ENCODE measurements at regions not wholly inside any gene's neighbourhood (a gene's known extent, or its start where the extent isn't known, plus 50 kb on each side); places are given as distances from the start of the nearest gene placed in this dataset.
A peak's percentile ranks its signal among the peaks of the same experiment; 100 is the strongest.

DNA sequence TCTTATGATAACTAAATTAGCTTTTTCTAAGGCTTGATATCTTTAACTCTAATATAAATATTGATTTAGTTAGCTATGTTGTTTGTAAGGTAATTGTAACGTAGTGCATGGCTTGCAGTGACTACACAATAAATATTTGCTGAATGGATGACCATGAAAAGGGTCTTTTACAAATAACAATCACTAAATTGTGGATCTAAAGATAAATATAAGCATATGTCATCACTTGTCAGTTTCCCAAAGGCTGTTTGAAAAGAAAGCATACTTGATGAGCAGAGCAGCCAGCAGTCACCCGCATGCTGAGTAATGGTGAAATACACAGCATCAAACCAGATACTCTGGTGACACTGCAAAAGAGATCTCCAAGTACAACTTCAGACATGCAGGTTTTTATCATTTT, 92.5 kb upstream of the FMN2 start:
- TF ChIP-seq, protein P1, sequence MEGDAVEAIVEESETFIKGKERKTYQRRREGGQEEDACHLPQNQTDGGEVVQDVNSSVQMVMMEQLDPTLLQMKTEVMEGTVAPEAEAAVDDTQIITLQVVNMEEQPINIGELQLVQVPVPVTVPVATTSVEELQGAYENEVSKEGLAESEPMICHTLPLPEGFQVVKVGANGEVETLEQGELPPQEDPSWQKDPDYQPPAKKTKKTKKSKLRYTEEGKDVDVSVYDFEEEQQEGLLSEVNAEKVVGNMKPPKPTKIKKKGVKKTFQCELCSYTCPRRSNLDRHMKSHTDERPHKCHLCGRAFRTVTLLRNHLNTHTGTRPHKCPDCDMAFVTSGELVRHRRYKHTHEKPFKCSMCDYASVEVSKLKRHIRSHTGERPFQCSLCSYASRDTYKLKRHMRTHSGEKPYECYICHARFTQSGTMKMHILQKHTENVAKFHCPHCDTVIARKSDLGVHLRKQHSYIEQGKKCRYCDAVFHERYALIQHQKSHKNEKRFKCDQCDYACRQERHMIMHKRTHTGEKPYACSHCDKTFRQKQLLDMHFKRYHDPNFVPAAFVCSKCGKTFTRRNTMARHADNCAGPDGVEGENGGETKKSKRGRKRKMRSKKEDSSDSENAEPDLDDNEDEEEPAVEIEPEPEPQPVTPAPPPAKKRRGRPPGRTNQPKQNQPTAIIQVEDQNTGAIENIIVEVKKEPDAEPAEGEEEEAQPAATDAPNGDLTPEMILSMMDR (IDR thresholded peaks at IDR 0.05; ENCODE audit: low read depth, low read length) = no peak
- no peak for DNase-seq (ENCODE audit: low read depth, low spot score)
- H3K4me3 ChIP-seq (ENCODE audit: low read depth, low read length) = no peak overlapping the region
- in situ Hi-C loops (cut with HindIII; ENCODE audit: low sequenced_read_pairs) = no loop called here

DNA sequence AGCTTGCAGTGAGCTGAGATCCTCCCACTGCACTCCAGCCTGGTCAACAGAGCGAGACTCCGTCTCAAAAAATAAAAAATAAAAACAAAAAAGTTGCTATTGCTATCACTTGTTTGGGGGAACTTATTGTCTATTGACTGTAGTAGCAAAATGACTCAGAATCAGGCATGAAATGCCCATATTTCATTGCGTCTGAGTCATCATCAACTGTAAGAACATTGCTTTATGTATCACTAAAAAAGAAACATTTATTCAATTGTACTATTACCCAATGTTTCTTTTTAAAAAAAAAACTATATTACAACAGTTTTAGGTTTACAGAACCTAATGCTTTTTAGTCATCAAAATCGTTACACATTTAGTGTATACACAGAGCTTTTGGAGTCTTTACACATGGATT, 91.0 kb upstream of the FMN2 start:
- in situ Hi-C loops (cut with HindIII; ENCODE audit: low sequenced_read_pairs) = no loop called here
- no peak overlapping the region for H3K4me3 ChIP-seq (ENCODE audit: low read depth, low read length)
- TF ChIP-seq, protein P1 (IDR thresholded peaks at IDR 0.05; ENCODE audit: low read depth, low read length) = no peak
- peak; percentile 39 for DNase-seq (ENCODE audit: low read depth, low spot score)

DNA sequence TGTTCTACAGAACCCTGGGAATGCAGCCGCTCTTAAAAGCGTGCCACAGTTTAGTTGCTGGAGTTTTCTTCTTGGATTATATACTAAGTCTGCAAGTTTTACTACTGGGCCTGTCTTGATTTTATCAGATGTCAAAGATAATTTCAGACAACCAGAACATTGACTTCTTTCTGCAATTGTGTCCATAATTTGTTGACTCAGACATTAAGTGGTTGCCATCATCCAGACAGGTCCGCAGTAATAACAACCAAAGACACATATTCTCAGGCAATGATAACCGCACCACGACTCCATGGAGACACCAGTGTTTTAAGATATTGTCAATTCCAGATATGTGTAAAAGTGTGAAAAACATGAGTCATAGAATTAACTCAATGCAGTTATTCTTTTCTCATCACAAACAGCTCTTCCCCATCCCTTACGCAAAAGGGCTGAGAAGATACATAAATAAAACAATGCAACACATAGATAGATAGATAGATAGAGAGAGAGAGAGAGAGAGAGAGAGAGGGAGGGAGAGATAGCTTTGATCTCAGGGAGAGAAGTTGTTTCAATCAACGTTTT, 90.4 kb upstream of the FMN2 start:
- in situ Hi-C loops (cut with HindIII; ENCODE audit: low sequenced_read_pairs) = no loop called here
- no peak for DNase-seq (ENCODE audit: low read depth, low spot score)
- TF ChIP-seq, protein P1 (IDR thresholded peaks at IDR 0.05; ENCODE audit: low read depth, low read length) = no peak
- no peak overlapping the region for H3K4me3 ChIP-seq (ENCODE audit: low read depth, low read length)

DNA sequence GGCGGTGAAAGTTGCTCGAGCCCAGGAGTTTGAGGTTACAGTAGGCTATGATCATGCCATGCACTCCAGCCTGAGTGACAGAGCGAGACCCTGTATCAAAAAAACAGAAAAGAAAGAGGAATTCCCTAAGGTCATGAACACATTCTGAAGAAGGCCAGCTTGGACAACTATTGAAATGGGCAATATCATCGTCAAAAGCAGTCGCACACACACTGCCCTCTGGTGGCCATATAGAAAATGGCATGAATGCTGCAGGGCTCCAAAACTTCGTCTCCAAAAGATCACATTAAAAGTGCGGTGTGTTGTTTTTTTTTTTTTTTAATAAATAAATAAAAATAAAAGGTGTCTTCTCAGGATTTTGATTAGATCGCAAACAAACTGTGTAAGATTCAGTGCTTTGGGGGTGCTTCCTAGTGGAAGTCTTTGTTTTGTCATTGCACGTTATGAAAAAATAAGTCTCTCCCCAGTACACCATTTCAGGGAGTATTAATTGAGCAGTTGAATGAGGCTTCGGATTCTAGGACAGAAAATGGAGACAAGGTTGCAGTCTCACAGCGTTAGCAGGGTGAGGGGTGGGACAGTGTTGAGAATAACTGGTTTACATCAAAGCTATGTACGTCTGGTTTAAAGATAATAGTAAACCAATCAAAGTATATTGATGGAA, 87.5 kb upstream of the FMN2 start:
- in situ Hi-C loops (cut with HindIII; ENCODE audit: low sequenced_read_pairs) = no loop called here
- TF ChIP-seq, protein P1 (IDR thresholded peaks at IDR 0.05; ENCODE audit: low read depth, low read length) = peak; percentile 86
- H3K4me3 ChIP-seq (ENCODE audit: low read depth, low read length) = no peak overlapping the region
- no peak for DNase-seq (ENCODE audit: low read depth, low spot score)

DNA sequence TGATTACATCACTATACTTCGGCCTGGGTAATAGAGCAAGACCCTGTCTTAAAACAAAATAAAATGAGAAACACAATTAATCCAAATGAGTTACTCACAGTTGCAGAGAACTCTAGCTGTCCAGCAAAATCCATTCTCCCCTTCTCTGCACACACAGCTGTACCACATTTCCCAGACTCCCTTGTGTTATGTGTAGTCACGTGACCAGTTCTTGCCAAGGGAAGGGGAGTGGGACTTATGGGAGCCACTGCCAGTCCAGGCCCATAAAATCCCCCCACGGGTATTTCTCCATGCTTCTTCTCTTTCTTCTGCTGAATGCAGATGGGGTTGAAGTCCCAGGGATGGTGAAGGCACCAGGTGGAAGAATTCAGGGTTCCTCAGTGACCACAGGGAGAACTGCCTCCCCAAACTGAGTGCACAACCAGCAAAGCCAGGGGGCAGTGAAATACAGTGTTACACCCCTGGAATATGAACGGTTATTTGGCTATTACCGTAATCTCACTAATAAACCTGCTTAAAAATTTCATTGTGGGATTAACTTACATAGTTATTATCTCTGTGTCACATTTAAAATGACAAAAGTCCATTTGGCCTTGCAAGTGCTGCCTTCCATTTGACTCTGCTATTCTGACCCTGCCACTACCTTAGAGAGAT, 85.6 kb upstream of the FMN2 start:
- H3K4me3 ChIP-seq (ENCODE audit: low read depth, low read length) = no peak overlapping the region
- DNase-seq (ENCODE audit: low read depth, low spot score) = no peak
- in situ Hi-C loops (cut with HindIII; ENCODE audit: low sequenced_read_pairs) = no loop called here
- TF ChIP-seq, protein P1 (IDR thresholded peaks at IDR 0.05; ENCODE audit: low read depth, low read length) = no peak

DNA sequence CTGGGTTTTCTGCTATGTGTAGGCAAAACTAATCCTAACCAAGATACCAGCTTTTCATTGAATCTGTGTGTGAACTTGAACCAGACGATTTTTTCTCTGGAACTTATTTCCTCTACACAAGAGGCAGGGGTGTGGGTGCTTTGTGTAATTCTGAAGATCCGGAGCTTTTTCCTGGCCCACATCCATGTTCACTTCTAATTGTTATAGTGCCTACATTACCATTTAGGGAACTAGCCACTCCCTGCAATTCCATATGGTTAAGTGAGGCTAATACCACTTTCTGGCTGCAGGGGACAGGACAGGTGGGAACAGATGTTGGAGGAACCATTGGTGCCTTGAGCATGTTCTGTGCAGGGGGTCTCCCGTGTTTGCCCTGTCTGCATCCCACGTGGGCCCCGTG, 83.4 kb upstream of the FMN2 start:
- TF ChIP-seq, protein P1 (IDR thresholded peaks at IDR 0.05; ENCODE audit: low read depth, low read length) = no peak
- H3K4me3 ChIP-seq (ENCODE audit: low read depth, low read length) = no peak overlapping the region
- no peak for DNase-seq (ENCODE audit: low read depth, low spot score)
- in situ Hi-C loops (cut with HindIII; ENCODE audit: low sequenced_read_pairs) = no loop called here
